GM12872 (cell line): ENCODE measurements at regions not wholly inside any gene's neighbourhood (a gene's known extent, or its start where the extent isn't known, plus 50 kb on each side); places are given as distances from the start of the nearest gene placed in this dataset.

ENCODE experiments used
- TF ChIP-seq, protein P1 (sequence below): IDR thresholded peaks from 3 replicates; pipeline ENCODE4 v1.5.1; 2011; ENCODE audit warnings: low read depth, mild to moderate bottlenecking, low read length, moderate library complexity; ENCODE audit not compliant: insufficient read depth

- TF ChIP-seq, protein P1, sequence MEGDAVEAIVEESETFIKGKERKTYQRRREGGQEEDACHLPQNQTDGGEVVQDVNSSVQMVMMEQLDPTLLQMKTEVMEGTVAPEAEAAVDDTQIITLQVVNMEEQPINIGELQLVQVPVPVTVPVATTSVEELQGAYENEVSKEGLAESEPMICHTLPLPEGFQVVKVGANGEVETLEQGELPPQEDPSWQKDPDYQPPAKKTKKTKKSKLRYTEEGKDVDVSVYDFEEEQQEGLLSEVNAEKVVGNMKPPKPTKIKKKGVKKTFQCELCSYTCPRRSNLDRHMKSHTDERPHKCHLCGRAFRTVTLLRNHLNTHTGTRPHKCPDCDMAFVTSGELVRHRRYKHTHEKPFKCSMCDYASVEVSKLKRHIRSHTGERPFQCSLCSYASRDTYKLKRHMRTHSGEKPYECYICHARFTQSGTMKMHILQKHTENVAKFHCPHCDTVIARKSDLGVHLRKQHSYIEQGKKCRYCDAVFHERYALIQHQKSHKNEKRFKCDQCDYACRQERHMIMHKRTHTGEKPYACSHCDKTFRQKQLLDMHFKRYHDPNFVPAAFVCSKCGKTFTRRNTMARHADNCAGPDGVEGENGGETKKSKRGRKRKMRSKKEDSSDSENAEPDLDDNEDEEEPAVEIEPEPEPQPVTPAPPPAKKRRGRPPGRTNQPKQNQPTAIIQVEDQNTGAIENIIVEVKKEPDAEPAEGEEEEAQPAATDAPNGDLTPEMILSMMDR = no peak
Observed at GRCh38 chr12:129959889-129960288, 56.1 kb upstream of the TMEM132D start.

DNA sequence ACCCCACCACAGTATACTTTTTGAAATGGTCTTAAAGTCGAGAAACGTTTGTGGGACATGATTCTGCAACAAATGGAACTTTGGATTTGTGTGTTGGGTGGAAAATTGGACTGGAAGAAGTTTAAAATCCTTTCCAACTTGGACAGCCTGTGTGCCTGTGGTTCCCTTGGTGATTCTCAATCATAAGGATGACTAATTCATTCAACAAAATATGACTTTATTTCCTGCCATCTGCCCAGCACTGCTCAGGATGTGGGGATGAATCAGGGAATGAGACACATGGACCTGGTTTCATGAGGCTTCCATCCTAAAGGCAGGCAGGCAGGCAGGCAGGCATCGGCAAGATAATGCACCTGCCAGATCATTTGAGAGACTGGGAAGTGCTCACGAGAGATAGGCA lies 57.3 kb upstream of the TMEM132D start:
- TF ChIP-seq, protein P1 = no peak

DNA sequence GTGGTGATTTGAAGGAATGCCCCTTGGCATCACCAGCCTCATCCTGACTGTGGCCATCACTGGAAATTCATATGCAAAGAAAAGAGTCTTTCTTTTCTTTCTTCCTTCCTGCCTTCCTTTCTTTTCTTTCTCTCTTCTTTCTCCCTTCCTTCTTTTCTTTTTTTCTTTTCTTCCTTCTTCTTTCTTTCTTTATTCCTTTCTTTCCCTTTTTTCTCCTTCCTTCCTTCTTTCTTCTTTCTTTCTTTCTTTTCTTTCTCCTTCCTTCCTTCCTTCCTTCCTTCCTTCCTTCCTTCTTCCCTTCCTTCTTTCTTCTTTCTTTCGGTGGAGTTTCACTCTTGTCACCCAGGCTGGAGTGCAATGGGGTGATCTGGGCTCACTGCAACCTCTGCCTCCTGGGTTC lies 58.0 kb upstream of the TMEM132D start:
- TF ChIP-seq, protein P1 = no peak

GRCh38 chr12:129964300-129964699 lies 60.5 kb upstream of the TMEM132D start:
- TF ChIP-seq, protein P1 = no peak

DNA sequence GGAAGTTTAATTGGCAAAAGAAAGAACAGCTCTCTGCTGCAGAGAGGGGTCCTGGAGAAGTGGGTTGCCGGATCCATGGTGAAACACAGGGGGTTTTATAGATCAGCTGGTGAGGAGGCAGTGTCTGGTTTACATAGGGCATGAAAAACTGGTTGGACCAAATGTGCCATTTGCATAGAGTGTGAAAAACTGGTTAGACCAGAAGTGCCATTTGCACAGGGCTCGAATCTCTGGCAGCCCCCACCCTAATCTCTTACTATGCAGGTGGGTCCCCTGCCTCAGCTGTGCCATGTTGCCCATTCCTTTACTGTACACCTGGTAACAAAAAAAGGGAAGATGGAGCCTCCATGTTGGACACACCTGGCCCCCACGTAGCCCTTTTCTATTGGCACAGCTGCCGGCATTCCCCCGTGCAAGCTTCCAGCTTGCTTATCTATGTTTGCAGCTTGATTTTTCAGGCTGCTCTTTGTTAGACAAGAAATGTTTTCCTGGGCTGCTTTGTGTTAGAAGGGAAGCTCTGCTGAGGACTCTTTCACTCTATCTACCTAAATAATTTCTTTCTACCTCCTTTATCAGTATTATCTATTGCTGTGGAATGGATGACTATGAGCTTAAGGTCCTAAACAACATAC lies 61.1 kb upstream of the TMEM132D start:
- TF ChIP-seq, protein P1 = no peak

DNA sequence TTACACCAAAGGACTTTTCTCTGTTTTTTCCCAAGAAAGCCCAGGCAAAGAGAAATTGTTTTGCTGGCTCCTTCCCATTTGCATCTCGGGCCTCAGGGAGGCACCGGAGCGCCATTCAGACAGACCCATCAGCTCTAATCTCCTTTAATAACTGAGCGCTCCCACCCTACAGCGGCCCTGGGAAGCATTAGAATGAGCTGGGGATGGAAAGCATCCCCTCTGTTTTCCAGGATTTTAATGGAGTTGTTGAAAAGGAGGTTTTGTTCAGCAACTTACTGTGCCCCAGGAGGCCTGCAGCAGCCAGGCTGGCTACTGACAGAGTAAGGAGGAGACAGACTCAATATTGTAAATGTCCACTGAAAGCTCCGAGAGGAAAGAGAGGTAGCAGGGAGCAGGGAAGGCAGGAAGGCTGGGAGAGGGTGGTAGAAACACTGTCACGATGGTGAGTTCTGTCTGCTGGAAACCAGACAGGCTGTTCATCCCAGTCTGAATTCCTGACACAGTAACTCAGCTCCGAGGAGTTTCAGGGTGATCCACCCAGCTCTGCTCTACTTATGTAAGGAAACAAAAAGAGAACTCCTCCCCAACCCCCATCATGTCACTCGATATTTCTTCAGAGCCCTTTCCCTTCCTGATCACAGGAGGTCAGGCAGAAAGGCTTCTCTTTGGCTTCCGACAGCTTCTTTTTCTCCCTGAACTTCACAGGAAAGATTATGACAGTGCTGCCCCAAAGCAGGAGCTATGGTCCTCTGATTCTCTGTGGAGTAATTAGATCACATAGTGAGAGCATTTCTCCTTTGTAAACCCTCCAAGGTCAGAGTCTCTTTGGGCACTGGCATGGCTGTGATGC lies 62.5 kb upstream of the TMEM132D start:
- TF ChIP-seq, protein P1 = no peak

DNA sequence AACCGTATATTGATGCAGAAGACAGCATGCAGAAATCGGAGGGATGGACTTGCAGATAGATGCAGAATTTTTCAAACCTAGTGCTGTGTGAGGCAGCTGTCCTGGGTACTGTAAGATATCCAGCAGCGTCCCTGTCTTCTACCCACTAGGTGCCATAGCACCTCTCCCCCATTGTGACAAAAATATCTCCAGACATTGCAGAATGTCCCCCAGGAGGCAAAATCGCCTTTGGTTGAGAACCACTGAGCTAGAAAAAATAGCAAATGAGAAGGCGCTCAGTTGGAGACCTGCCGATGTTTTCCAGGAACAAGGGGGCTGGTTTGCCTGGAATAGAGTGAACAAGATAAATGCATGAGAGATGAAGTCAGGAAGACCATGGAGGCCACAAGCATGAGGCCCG lies 67.9 kb upstream of the TMEM132D start:
- TF ChIP-seq, protein P1 = no peak
